Breast epithelium (tissue), 4 donors: ENCODE measurements at regions not wholly inside any gene's neighbourhood (a gene's known extent, or its start where the extent isn't known, plus 50 kb on each side); places are given as distances from the start of the nearest gene placed in this dataset.
A peak's percentile ranks its signal among the peaks of the same experiment; 100 is the strongest.

ENCODE experiments used
- DNase-seq, 2 donors: peaks; one replicate each; pipeline ENCODE4 v3.0.0-alpha.2; 2019; ENCODE audit warnings: low spot score in 2 of 2
- H3K27ac ChIP-seq, 2 donors: fragments of 200-600 bp; sonication (generic) in 1 of 2; one replicate each; pipeline ENCODE4 v1.5.1; 2016 to 2019; ENCODE audit warnings: mild to moderate bottlenecking in 1 of 2
- H3K27me3 ChIP-seq, 2 donors: fragments of 200-600 bp; sonication (generic) in 1 of 2; one replicate each; pipeline versions ENCODE4 v1.5.1 to v1.6.0; 2017 to 2019; ENCODE audit warnings: control low read depth in 1 of 2, mild to moderate bottlenecking in 1 of 2
- H3K36me3 ChIP-seq: fragments of 200-600 bp; one replicate; pipeline ENCODE4 v1.5.1; 2019
- H3K4me1 ChIP-seq, 2 donors: fragments of 200-600 bp; sonication (generic); one replicate each; pipeline ENCODE4 v1.5.1; 2016 to 2019; ENCODE audit warnings: control low read depth in 1 of 2
- H3K4me3 ChIP-seq, 3 donors: fragments of 200-600 bp; sonication (generic); 1 replicate in 2 of 3; 2 replicates in 1 of 3; pipeline ENCODE4 v1.5.1; 2016 to 2019; ENCODE audit warnings: mild to moderate bottlenecking in 3 of 3, moderate library complexity in 2 of 3
- H3K9me3 ChIP-seq, 2 donors: fragments of 200-600 bp; sonication (generic) in 1 of 2; one replicate each; pipeline ENCODE4 v1.5.1; 2016 to 2019; ENCODE audit warnings: control low read depth in 1 of 2
- CTCF ChIP-seq, 3 donors: fragments of 450-650 bp; IDR thresholded peaks; one replicate each; pipeline ENCODE4 v1.5.1; 2016 to 2017; ENCODE audit warnings: antibody characterized with exemption in 3 of 3, mild to moderate bottlenecking in 3 of 3, moderate library complexity in 3 of 3
- POLR2A ChIP-seq: fragments of 450-650 bp; IDR thresholded peaks from one replicate; pipeline ENCODE4 v1.6.1; 2016; ENCODE audit warnings: antibody characterized with exemption, mild to moderate bottlenecking, moderate library complexity
- POLR2AphosphoS5 ChIP-seq, 3 donors: sonication (generic); formaldehyde crosslinking; IDR thresholded peaks; one replicate each; pipeline ENCODE4 v1.6.1; 2017; ENCODE audit warnings: antibody characterized with exemption in 3 of 3
- intact Hi-C: fragments of 100-400 bp; cut with DNase I; formaldehyde crosslinking; loops from one replicate; pipeline ENCODE4 v1.15.1; 2023; ENCODE audit warnings: low total_unique reads

GRCh38 chrX:10769195-10769594 lies 148.8 kb upstream of the MID1 start:
- Histone ChIP-seq H3K36me3 (no peaks in the 10 kb centered on the region), H3K9me3 (no peaks in the 10 kb centered on the region), H3K27ac (no peak overlapping the region), H3K27me3 (peaks cover 0 to 9% of the 10 kb centered on the region in 2 donors), H3K4me1 (no peaks in the 10 kb centered on the region), H3K4me3 (peak overlapping the region in 1 of 3 donors; percentile 15)
- TF ChIP-seq POLR2A (no peak), CTCF (IDR thresholded peaks at IDR 0.05) (peak in 1 of 3 donors; percentile 13), POLR2AphosphoS5 (IDR thresholded peaks at IDR 0.05) (no peak)
- no peak for DNase-seq
- intact Hi-C loops: no loop called here

DNA sequence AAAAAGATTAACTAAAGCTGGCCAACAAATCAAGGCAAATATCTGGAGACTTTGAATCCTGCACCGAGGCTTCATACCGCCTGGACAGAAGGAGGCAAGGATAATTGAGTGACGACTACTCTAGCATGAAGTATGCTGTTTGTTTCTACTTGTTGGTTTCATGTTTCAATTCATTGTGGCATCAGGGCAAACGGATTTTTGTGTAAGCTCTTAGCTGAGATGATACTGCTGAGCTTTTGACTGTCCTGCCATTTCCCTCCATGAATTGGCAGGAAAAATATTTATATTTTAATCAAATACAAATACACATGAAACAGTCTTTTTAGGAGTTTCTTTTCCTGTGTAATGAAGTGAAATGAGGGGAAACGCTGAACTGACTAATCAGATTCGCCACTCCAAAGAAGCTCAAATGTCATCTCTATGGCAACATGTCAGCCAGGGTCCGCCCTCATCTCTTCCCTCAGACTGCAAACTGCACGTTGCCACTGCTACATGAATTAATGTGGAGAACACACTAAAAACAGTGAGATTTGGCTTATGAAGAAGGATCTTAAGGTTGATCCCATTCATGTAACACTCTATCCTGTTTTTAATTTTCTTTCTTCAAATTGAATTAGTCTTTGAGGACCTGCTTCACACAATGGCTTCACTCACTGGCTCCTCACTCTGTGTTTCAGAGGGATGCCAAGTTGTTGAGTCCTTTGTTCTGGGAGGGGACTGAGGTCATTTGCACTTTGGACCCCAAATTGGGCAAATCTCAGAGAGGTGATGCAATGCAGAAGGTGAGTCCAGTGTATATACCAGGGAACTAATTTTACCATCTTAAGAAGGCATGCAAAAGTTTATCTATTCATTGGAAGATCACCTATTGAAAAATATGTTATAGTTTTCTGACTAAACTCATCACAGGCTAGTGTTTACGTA lies 149.6 kb upstream of the MID1 start:
- intact Hi-C loops: no loop called here
- H3K9me3 ChIP-seq: no peaks in the 10 kb centered on the region
- no peaks in the 10 kb centered on the region for H3K4me1 ChIP-seq
- H3K4me3 ChIP-seq: peak overlapping the region in 1 of 3 donors; percentile 15
- no peaks in the 10 kb centered on the region for H3K36me3 ChIP-seq
- peaks cover 0 to 13% of the 10 kb centered on the region in 2 donors for H3K27me3 ChIP-seq
- TF ChIP-seq CTCF (IDR thresholded peaks at IDR 0.05) (no peak), POLR2A (no peak)
- no peak overlapping the region for H3K27ac ChIP-seq
- DNase-seq: no peak

- intact Hi-C loops: no loop called here
- H3K9me3 ChIP-seq: no peaks in the 10 kb centered on the region
- no peak for TF ChIP-seq POLR2A
- no peak for TF ChIP-seq CTCF (IDR thresholded peaks at IDR 0.05)
- no peak for TF ChIP-seq POLR2AphosphoS5 (IDR thresholded peaks at IDR 0.05)
Measured at GRCh38 chrX:10773318-10773717, 152.9 kb upstream of the MID1 start.

DNA sequence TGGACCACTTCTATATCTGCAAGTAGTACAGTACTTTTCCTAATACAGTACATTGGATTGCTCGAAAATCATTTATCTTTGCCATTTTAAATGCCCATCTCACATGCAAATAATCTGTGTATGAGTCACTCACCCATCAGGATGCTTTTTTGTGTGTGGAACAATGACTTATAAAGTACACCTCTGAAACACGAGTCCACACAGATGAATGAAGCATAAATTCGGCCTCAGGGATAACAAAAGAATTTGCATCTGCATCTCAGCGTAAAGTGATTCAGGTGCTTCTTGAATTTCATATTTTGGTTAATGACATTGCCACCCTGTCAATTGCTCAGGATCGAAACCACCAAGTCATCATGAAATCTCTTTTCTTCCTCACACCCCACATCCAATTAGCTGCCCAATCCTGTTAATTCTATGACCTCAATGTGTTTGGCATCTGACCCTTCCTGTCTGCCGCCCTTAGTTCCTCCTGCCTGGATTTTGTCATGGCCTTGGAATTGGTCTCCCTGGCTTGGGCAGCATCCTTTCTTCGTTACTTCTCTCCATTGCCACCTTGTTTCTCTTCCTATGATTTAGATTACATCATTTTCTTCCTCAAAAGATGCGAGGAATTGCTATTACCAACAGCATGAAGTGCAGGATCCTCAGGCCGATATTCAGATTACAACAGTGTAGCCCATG lies 161.6 kb upstream of the MID1 start:
- no peak for TF ChIP-seq CTCF (IDR thresholded peaks at IDR 0.05)
- TF ChIP-seq POLR2A: no peak
- no peak for TF ChIP-seq POLR2AphosphoS5 (IDR thresholded peaks at IDR 0.05)
- Histone ChIP-seq H3K4me3 (no peak overlapping the region), H3K27ac (no peak overlapping the region), H3K9me3 (no peaks in the 10 kb centered on the region), H3K36me3 (no peaks in the 10 kb centered on the region), H3K27me3 (no peaks in the 10 kb centered on the region), H3K4me1 (no peaks in the 10 kb centered on the region)
- DNase-seq: no peak
- intact Hi-C loops: no loop called here

More at GRCh38 chrX:10773318-10773717, 152.9 kb upstream of the MID1 start:
- no peak overlapping the region for H3K4me3 ChIP-seq
- no peak for DNase-seq
- no peaks in the 10 kb centered on the region for H3K4me1 ChIP-seq
- no peak overlapping the region for H3K27ac ChIP-seq
- peaks cover 0 to 10% of the 10 kb centered on the region in 2 donors for H3K27me3 ChIP-seq
- H3K36me3 ChIP-seq: no peaks in the 10 kb centered on the region

DNA sequence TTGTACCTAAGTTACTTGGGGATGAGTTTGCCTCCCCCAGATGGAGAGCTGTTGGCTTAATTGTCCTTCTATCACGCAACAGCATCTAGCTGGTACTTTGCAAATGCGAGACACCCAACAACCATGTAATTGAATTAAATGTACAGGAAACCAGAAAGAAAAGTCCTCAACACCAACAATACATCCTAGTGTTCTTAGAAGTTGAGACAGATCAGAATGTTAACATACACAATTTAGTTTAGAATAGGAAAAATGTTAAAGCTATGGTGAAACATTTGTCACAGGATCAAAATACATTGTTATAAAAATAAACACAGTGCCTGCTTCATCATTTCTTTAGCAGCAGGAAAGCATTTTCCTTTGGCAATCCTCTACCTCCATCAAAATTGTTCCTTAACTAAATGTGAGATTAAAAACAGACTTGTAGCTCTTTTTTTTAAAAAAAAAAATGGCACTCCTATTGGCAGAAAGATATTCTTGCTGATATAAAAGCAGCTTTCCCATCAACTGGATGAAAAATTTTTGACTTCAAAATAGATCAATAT lies 163.1 kb upstream of the MID1 start:
- Histone ChIP-seq H3K36me3 (no peaks in the 10 kb centered on the region), H3K9me3 (no peaks in the 10 kb centered on the region), H3K4me3 (no peak overlapping the region), H3K27ac (no peak overlapping the region), H3K27me3 (no peaks in the 10 kb centered on the region), H3K4me1 (no peaks in the 10 kb centered on the region)
- no peak for DNase-seq
- TF ChIP-seq POLR2A (no peak), CTCF (IDR thresholded peaks at IDR 0.05) (no peak), POLR2AphosphoS5 (IDR thresholded peaks at IDR 0.05) (no peak)
- intact Hi-C loops: no loop called here
